Common myeloid progenitor, CD34-positive (primary cell): ENCODE measurements at regions not wholly inside any gene's neighbourhood (a gene's known extent, or its start where the extent isn't known, plus 50 kb on each side); places are given as distances from the start of the nearest gene placed in this dataset.

Experiments
- CTCF ChIA-PET: fragments of 350-600 bp; sonication (Branson Sonifier 250); formaldehyde crosslinking; loops from one replicate; lab custom pipeline; 2021; ENCODE audit warnings: antibody characterized with exemption; lab: Charles Lee
- POLR2A ChIA-PET: fragments of 350-600 bp; sonication (Branson Sonifier 250); formaldehyde crosslinking; loops from one replicate; lab custom pipeline; 2021; ENCODE audit warnings: antibody characterized with exemption; lab: Charles Lee
- DNase-seq, 3 donors: peaks; one replicate each; pipeline versions ENCODE4 v3.0.0 to v3.0.0-alpha.2; 2013
- H3K27ac ChIP-seq, 2 experiments: 1 replicate in 1 of 2; 2 replicates in 1 of 2; pipeline ENCODE4 v1.7.0; 2013; ENCODE audit warnings: inconsistent platforms in 2 of 2, low read length in 2 of 2, mild to moderate bottlenecking in 2 of 2, low read depth in 1 of 2, moderate library complexity in 1 of 2; ENCODE audit not compliant: severe bottlenecking in 2 of 2, insufficient read depth in 1 of 2, poor library complexity in 1 of 2
- H3K27me3 ChIP-seq, 5 experiments: replicated peaks in 2 of 5; 1 replicate in 3 of 5; 2 replicates in 2 of 5; pipeline versions ENCODE4 v1.6.1 to v1.7.0; 2013; ENCODE audit warnings: low read length in 4 of 5, mild to moderate bottlenecking in 2 of 5, moderate library complexity in 2 of 5, inconsistent platforms in 1 of 5; ENCODE audit not compliant: insufficient read depth in 5 of 5, control insufficient read depth in 4 of 5
- H3K36me3 ChIP-seq, 4 experiments: 1 replicate in 2 of 4; 2 replicates in 2 of 4; pipeline versions ENCODE4 v1.6.1 to v1.7.0; 2013; ENCODE audit warnings: low read length in 3 of 4, control low read depth in 1 of 4, mild to moderate bottlenecking in 1 of 4; ENCODE audit not compliant: control insufficient read depth in 4 of 4, insufficient read depth in 4 of 4
- H3K4me1 ChIP-seq, 4 experiments: 1 replicate in 3 of 4; 2 replicates in 1 of 4; pipeline versions ENCODE4 v1.6.1 to v1.7.1; 2013; ENCODE audit warnings: low read length in 3 of 4, mild to moderate bottlenecking in 3 of 4, control low read depth in 1 of 4, inconsistent platforms in 1 of 4, moderate library complexity in 1 of 4; ENCODE audit not compliant: control insufficient read depth in 4 of 4, insufficient read depth in 4 of 4; ENCODE audit errors: control extremely low read depth in 1 of 4
- H3K4me3 ChIP-seq, 7 experiments: 1 replicate in 4 of 7; 2 replicates in 3 of 7; pipeline versions ENCODE4 v1.5.1 to v1.7.0; 2013; ENCODE audit warnings: mild to moderate bottlenecking in 7 of 7, low read length in 6 of 7, moderate library complexity in 6 of 7, inconsistent platforms in 2 of 7, low read depth in 2 of 7, control low read depth in 1 of 7; ENCODE audit not compliant: insufficient read depth in 4 of 7, control insufficient read depth in 1 of 7; ENCODE audit errors: extremely low read depth in 1 of 7
- H3K9me3 ChIP-seq, 5 experiments: 1 replicate in 4 of 5; 2 replicates in 1 of 5; pipeline versions ENCODE4 v1.6.1 to v1.7.1; 2013; ENCODE audit warnings: low read length in 4 of 5, mild to moderate bottlenecking in 2 of 5, inconsistent platforms in 1 of 5, low read depth in 1 of 5, moderate library complexity in 1 of 5; ENCODE audit not compliant: control insufficient read depth in 4 of 5, insufficient read depth in 2 of 5; ENCODE audit errors: control extremely low read depth in 1 of 5
- WGBS: methylation state at CpG from one replicate; pipeline ENCODE4 v1.1.5; 2013; ENCODE audit not compliant: insufficient coverage; 5-methylcytosine and 5-hydroxymethylcytosine counted together

DNA sequence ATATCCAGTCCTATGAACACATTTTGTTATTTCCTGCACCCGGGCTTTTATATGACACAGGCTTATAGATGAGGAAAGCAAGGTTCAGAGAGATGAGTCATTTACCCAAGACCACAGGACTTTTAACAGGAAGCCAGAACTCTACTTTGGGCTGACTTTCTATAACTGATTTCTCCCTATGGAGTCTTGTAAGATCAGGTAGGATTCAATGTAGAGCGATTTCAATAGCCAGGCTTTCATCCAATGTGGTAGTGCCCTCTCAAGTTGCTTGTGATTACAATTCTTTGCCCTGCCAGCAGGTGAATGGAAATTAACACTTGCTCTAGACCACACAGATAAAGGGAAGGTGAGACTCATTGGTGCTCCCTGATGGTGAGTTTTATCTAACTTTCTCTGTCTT is 378.3 kb downstream of the INSC start:
- H3K9me3 ChIP-seq = no peaks in the 10 kb centered on the region
- no peaks in the 10 kb centered on the region for H3K27me3 ChIP-seq
- no peak overlapping the region for H3K27ac ChIP-seq
- no peak overlapping the region for H3K4me3 ChIP-seq
- H3K36me3 ChIP-seq = no peaks in the 10 kb centered on the region
- 93% methylated on average over 2 of the region's 2 CpGs for WGBS
- POLR2A ChIA-PET = no interaction called here
- CTCF ChIA-PET = no interaction called here
- DNase-seq = no peak
- H3K4me1 ChIP-seq = no peaks in the 10 kb centered on the region

GRCh38 chr11:15493921-15494620 is 379.3 kb downstream of the INSC start:
- Histone ChIP-seq H3K9me3 (no peaks in the 10 kb centered on the region), H3K4me3 (no peak overlapping the region), H3K4me1 (no peaks in the 10 kb centered on the region), H3K36me3 (no peaks in the 10 kb centered on the region), H3K27me3 (no peaks in the 10 kb centered on the region), H3K27ac (no peak overlapping the region)
- no peak for DNase-seq
- ChIA-PET POLR2A (no interaction called here), CTCF (no interaction called here)
- 40% methylated on average over 1 of the region's 1 CpG for WGBS

DNA sequence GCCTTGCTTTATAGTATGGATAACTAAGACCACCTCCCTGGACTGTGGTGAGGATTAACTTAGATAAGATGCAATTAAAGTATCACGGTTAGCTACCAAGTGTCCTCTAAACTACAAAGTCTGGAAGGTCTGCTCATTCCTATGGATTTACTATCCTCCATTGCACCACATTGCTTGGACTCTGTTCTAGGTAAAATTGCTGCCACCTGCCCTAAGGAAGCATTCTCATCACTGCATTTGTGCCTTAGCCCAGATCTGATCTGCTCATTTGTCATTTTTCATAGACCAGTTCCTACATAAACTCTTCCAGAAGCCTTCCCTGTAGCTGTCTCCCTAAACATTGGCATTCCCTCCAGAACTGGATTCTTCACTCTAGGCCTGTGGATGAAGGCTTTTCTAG is 380.0 kb downstream of the INSC start:
- Histone ChIP-seq H3K4me1 (no peaks in the 10 kb centered on the region), H3K36me3 (no peaks in the 10 kb centered on the region), H3K9me3 (no peaks in the 10 kb centered on the region), H3K4me3 (no peak overlapping the region), H3K27ac (no peak overlapping the region), H3K27me3 (no peaks in the 10 kb centered on the region)
- DNase-seq = no peak
- POLR2A ChIA-PET = no interaction called here
- WGBS = 100% methylated on average over 1 of the region's 1 CpG
- CTCF ChIA-PET = no interaction called here

- CTCF ChIA-PET = no interaction called here
- POLR2A ChIA-PET = no interaction called here
- 63% methylated on average over 2 of the region's 3 CpGs for WGBS
Observed at GRCh38 chr11:15495462-15495861, 380.7 kb downstream of the INSC start.

DNA sequence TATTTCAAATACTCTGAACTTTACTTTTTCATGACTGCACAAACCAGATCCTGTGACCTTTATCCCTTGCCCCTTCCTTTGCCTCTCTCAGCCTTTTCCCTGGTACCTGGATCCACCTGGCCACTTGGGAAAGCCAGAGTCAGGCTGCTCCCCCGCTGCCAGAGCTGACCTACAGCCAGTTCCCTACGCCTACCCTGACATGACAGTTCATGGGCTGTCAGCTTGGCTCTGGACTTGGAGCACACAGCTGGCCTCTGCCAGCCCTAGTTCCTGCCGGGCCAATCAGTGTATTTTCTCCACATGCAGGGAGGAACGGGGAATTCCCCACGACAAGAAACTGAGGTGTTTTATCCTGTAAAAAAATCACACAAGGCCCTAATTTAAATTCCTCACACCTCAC is 382.6 kb downstream of the INSC start:
- Histone ChIP-seq H3K27me3 (no peaks in the 10 kb centered on the region), H3K9me3 (no peaks in the 10 kb centered on the region), H3K27ac (no peak overlapping the region), H3K4me1 (no peaks in the 10 kb centered on the region), H3K4me3 (no peak overlapping the region), H3K36me3 (no peaks in the 10 kb centered on the region)
- 100% methylated on average over 1 of the region's 5 CpGs for WGBS
- ChIA-PET POLR2A (no interaction called here), CTCF (no interaction called here)
- no peak for DNase-seq

More at GRCh38 chr11:15495462-15495861, 380.7 kb downstream of the INSC start:
- Histone ChIP-seq H3K9me3 (no peaks in the 10 kb centered on the region), H3K36me3 (no peaks in the 10 kb centered on the region), H3K4me3 (no peak overlapping the region), H3K27ac (no peak overlapping the region), H3K27me3 (no peaks in the 10 kb centered on the region), H3K4me1 (no peaks in the 10 kb centered on the region)
- DNase-seq = no peak

- Histone ChIP-seq H3K36me3 (no peaks in the 10 kb centered on the region), H3K27ac (no peak overlapping the region), H3K27me3 (no peaks in the 10 kb centered on the region), H3K4me1 (no peaks in the 10 kb centered on the region), H3K4me3 (no peak overlapping the region), H3K9me3 (no peaks in the 10 kb centered on the region)
- 83% methylated on average over 2 of the region's 3 CpGs for WGBS
- ChIA-PET CTCF (no interaction called here), POLR2A (no interaction called here)
- DNase-seq = no peak
Observed at GRCh38 chr11:15499674-15500073, 385.0 kb downstream of the INSC start.

DNA sequence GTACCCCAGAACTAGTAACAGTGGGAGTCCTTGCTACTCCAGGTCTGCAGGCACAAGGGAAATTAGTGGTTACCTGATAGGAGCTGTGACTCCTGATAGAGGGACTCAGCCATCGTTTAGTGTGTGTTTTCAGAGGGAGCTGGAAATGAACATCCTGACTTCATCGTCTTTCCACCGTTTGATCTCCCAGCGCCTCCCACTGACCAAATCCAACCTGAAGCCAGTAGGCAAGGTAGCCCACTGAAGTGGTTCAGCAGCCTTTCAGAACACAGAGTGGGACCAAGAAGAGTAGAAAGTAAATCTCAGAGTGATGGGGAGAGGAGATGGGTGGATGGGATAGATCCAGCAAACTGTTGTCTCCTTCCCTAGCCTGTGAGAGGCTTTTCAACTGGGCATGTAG is 385.9 kb downstream of the INSC start:
- ChIA-PET POLR2A (no interaction called here), CTCF (no interaction called here)
- DNase-seq = no peak
- no peaks in the 10 kb centered on the region for H3K36me3 ChIP-seq
- no peaks in the 10 kb centered on the region for H3K9me3 ChIP-seq
- no peaks in the 10 kb centered on the region for H3K27me3 ChIP-seq
- no peak overlapping the region for H3K27ac ChIP-seq
- no CpG with 5 or more reads among the region's 4 CpGs for WGBS
- no peaks in the 10 kb centered on the region for H3K4me1 ChIP-seq
- H3K4me3 ChIP-seq = no peak overlapping the region
